ENCODE measurements at regions not wholly inside any gene's neighbourhood (a gene's known extent, or its start where the extent isn't known, plus 50 kb on each side); places are given as distances from the start of the nearest gene placed in this dataset.
"Not testable (repeated sequence)": the region's sequence is repeated elsewhere in the genome, so short reads cannot be mapped to it uniquely, and the experiment has no call there.

DNA sequence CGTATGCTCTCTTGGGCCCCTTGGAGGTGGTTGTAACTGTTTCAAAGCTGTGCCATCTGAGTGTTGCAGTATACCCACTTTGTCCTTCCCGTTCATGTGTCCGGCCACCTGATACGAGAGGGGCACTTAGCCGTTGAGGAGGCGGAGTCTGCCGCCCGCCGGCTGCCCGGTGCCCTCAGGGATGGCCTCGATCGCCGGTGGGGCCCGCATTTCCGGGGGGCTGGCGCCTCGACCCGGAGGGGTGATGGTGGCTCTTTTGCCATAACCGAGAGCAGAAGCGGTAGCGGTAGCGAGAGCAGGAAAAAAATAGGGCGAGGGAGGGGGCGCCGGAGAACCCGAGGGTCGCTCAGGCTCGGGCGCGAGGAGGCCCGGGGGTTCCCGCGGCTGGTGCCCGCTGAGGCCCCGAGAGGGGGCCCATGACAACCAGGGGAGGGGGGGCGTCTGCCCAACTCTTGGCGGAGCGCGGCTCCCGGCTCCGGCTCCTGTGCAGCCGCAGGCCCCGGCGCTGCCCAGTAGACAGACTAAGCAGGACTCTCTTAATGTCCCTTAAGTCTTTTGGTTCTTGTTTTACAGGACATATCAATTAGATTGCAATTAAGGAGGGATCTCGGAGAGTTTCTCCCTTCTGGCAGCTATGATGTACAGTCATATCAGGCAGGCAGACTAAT lies 342.7 kb upstream of the SGCG start:
- no peak for DNase-seq (ENCODE audit: low spot score)

DNA sequence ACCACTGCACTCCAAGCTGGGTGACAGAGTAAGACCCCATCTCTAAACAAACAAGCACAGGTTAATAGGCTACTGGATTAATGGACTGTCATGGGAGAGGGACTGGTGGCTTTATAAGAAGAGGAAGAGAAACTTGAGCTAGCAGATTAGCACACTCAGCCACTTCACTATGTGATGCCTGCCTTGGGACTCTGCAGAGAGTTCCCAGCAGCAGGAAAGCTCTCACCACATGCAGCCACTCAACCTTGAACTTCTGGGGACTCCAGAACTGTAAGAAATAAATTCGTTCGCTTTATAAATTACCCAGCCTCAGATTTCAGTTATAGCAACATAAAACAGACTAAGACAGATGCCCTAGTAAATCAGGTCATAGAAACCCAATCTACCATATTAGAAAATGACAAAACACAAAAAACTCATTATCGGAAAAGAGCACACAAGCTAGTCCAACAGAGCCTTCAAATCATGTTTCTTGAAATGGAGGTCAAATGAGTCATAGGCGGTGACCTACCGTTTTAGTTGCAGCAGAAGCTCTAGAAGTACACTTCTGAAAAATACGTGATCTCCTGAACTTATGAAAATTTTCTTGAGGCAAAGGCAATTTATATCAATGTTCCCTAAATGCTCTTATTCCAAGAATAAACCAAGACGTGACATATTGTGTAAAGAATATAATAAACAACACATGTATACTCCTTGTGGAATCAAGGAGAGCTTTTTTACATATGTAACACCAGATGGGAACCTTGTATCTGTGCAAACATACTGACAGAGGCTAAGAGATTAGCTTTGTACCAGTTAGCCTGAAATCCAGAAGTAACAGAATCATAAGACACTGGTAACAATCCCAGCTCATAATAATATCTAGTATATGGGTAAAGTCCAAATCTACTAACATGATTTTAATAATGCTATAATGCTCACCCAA lies 340.9 kb upstream of the SGCG start:
- DNase-seq (ENCODE audit: low spot score): no peak

DNA sequence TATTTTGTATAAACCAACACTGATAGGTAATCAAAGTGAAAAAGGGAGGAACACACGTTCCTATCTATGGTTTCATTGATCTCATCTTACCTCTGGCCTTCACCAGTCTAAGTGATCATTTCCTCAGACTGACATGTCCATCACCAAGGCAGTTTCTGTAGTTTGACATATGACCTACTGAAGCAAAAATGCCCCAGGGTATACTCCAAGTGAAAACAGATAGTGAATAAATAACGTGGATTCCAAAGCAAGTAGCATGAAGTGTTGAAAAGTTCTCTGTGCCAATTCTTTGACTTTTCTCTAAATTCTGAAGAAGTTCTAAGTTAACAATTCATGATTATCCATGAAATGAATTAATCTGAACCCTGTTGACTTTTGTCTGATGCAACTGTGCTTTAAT lies 334.2 kb upstream of the SGCG start:
- DNase-seq (ENCODE audit: low spot score): no peak

DNA sequence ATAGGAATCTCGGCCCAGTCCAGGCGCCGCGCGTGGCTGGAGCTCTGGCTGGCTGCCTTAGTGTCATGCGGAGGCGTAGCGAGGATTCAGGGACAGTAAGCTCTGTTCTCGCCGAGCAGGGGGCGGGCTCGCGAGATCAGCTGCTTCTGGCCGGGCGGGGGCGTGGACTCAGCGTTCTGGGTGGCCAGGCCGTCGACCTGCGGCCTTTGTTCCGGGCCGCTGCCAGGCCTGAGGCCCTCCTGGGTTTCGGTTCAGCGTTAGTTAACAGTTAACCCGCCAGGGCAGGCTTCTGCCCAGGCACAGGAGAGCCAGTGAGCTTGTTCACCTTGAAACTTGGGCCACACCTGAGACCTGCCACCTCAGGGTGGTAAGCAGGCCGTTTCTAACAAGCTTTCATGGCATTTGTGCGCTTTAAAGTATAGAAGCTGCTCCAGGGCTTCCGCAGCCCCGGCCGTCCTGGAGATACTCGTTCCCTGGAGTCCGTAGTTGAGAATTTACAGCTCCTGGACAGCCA lies 332.2 kb upstream of the SGCG start:
- DNase-seq (ENCODE audit: low spot score): no peak

DNA sequence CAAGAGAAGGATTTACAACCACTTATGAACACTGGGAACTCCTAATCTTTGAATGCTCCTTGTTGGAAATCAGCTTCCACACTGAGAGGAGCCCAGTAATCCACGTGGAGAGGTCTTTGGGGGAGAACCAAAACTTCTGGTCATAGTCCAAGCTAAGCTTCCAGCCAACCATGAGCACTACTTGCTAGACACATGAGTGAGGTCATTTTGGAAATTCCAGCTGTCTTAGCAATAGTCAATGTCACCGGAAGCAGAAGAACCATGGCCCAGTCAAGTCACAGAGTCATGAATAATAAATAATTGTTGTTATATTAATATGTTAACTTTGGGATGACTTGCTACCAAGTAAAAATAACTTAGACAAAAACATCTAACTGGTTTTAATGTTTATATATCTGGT lies 324.9 kb upstream of the SGCG start:
- DNase-seq (ENCODE audit: low spot score): no peak

DNA sequence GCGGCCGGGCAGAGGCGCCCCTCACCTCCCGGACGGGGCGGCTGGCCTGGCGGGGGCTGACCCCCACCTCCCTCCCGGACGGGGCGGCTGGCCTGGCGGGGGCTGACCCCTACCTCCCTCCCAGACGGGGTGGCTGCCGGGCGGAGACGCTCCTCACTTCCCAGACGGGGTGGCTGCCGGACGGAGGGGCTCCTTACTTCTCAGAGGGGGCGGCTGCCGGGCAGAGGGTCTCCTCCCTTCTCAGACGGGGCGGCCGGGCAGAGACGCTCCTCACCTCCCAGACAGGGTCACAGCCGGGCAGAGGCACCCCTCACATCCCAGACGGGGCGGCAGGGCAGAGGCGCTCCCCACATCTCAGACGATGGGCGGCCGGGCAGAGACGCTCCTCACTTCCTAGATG lies 321.8 kb upstream of the SGCG start:
- not testable (repeated sequence) for DNase-seq (ENCODE audit: low spot score)

DNA sequence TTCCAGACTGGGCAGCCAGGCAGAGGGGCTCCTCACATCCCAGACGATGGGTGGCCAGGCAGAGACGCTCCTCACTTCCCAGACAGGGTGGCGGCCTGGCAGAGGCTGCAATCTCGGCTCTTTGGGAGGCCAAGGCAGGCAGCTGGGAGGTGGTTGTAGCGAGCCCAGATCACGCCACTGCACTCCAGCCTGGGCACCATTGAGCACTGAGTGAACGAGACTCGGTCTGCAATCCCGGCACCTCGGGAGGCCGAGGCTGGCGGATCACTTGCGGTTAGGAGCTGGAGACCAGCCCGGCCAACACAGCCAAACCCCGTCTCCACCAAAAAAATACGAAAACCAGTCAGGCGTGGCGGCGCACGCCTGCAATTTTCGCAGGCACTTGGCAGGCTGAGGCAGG lies 321.4 kb upstream of the SGCG start:
- not testable (repeated sequence) for DNase-seq (ENCODE audit: low spot score)

DNA sequence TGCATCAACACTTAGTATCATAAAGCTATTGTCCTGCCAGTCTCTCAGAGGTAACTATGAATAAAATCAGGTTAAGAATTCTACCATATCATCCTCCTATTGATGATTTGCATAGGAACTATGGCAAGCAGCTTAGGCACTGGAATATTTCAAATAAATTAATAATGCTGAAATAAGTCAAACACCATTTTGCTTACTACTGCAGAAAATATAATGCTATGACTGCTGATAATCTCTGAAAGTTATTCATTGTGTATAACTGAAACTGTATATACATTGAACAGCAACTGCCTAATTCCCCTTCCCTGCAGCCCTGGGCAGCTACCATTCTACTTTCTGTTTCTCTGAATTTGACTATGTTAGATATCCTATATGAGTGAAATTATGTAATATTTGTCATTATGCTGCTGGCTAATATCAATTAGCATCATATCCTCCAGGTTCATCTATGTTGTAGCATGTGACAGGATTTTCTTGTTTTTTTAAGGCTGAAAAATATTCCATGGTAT lies 318.8 kb upstream of the SGCG start:
- no peak for DNase-seq (ENCODE audit: low spot score)

DNA sequence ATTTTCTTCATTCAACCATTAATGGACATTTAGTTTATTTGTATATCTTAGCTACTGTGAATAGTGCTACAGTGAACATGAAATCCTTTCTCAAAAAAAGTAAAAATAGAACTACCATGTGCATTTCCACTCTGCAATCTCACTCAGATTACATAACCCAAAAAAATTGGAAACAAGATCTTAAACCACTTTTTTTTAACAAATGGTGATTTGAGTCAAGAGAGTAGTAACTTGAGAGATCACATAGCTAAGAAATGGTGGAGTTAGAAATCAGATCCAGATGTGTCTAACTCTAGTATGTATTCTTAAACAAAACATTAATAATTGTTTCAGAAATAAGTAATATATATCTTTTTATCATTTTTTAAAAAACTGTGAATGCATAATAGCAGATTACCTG lies 318.3 kb upstream of the SGCG start:
- DNase-seq (ENCODE audit: low spot score): no peak

DNA sequence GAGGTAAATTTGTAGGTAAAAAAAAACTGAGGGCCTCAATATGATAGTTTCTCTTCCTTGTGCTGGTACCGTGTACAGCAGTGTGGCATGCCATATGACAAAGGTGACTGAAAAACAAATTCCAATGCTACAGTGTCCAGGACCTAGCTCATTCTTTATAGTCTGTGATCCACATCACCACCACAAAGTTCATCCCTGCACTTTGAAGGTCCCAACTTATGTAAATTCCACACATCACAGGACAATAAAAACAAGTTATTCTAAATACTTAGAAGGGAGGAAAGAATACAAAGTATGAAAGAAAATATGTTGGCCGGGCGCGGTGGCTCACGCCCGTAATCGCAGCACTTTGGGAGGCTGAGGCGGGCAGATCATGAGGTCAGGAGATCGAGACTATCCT lies 314.6 kb upstream of the SGCG start:
- DNase-seq (ENCODE audit: low spot score): no peak

DNA sequence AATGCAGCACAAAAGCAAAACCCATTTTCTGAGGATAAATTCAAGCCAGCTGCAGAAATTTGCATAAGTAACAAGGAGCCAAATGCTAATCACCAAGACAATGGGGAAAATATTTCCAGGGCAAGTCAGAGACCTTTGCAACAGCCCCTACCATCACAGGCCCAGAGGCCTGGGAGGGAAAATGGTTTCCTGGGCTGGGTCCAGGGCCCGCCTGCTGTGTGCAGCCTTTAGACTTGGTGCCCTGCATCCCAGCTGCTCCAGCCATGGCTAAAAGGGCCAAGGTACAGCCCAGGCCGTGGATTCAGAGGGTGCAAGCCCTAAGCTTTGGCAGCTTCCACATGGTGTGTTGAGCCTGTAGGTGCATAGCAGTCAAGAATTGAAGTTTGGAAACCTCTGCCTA lies 309.5 kb upstream of the SGCG start:
- DNase-seq (ENCODE audit: low spot score): no peak

DNA sequence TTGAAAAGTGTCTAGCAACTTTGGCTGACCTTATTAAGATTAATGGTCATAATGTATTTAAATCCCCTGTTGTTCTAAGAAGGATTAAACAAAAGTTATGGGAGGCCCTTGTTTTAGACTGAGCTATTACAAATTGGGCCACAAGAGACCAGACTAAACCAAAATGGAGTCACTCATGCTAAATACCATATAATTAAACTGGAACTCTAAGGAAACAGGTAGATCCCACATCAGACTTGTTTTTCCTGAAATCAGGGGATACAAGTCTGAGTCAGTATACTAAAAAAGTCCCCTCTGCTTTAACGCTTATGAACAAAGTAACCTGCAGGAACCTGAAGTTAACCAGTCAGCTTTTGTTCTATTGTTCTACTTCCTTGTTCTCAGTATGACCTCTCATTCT lies 305.9 kb upstream of the SGCG start:
- DNase-seq (ENCODE audit: low spot score): no peak

DNA sequence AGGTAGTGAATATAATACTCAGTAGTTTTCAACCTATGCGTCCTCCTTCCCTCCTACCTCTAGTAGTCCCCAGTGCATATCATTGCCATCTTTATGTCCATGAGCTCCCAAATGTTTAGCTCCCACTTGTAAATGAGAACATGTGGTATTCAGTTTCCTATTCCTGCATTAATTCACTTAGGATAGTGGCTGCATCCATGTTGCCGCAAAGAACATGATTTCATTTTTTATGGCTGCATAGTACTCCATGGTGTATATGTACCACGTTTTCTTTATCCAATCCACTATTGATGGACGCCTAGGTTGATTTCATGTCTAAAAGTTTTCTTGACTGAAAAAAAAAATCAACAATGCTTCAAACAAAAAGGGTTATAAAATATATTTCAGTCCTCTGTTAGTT lies 303.4 kb upstream of the SGCG start:
- no peak for DNase-seq (ENCODE audit: low spot score)

DNA sequence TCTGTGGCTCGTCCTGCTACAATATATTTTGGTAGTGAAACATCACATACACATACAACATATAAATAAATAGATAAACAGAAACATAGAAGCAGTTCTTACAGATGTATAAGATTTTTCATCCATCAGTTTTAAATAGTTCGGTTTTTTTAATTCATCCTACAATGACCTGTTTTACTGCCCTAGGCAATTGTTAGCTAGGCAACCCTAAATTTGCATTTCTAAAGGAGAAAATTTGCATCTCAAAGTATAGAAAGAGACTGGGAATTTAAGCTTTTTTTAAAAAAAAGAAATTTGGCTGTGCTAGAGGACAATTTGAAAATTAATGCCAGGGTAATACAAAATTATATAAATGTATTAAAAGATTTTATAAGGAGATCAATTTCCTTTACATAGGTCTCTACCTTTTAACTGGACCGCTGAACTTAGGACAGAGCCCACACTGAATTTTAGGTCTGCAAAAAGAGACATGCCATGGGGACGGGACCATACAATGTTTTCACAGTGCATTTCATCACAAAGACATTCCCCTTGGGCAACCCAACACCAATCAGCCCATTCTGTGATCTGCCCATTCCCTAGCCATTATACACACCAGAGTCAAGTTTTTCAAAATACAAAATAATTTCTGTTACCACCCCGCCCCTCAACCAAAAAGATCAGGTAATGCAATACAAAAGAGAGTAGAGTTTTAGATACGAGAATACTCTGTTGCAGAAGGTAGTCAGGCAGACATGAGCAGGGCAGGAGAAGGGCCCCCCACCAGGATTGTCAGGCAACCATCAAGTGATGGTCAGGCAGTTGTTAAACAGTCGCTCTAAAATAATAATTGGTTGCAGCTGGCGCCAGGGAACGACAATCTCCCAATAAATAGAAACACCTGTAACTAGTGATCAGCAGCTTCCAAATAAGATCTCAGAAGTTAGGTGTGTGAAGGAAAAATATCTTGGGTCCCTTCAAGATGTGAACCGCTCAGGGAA lies 299.7 kb upstream of the SGCG start:
- no peak for DNase-seq (ENCODE audit: low spot score)

DNA sequence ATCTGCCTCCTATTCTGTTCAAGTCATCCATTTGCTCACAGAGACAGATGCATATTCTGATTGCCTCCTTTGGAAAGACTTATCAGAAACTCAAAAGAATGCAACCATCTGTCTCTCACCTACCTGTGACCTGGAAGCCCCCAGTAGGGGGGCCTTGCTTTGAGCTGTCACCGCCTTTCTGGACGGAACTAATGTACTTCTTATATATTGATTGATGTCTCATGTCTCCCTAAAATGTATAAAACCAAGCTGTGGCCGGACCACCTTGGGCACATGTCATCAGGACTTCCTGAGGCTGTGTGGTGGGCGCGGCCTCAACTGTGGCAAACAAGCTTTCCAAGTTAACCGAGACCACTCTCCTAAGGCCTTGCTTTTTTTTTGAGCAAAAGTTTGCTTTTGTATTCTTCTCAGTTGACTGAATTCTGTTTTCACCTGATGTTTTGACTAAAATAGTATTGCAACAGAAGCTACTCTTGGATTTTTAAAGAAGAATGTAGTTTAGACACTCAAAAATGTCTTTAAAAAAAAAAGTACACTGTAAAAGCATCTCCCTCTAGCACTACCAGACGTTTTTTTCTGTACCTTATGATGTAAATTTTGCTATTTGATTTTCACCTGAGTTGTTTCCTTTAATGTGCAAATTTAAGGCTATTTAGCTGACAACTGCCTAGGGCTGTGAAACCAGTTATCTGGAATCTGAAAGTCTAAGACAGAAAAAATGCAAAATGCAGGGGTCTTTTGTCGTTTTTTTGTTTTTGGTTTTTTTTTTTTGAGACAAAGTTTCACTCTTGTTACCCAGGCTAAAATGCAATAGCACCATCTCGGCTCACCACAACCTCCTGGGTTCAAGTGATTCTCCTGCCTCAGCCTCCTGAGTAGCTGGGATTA lies 298.8 kb upstream of the SGCG start:
- not testable (repeated sequence) for DNase-seq (ENCODE audit: low spot score)

DNA sequence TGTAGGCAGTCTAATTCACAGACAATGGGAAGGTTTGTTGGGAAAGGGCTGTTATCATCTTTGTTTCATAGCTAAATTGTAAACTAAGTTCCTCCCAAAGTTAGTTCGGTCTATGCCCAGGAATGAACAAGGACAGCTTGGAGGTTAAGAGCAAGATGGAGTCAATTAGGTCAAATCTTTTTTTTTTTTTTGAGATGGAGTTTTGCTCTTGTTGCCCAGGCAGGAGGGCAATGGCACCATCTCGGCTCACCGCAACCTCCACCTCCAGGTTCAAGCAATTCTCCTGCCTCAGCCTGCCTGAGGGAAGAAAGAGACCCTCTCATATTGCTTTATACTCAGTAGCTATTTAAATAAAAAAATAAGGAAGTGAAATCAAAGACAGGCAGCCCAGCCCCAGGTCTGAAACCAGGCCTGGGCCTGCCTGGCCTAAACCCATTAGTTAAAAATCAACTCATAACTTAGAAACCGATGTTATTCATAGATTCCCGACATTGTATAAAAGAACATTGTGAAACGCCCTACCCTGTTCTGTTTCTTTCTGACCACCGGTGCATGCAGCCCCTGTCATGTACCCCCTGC lies 297.4 kb upstream of the SGCG start:
- no peak for DNase-seq (ENCODE audit: low spot score)

DNA sequence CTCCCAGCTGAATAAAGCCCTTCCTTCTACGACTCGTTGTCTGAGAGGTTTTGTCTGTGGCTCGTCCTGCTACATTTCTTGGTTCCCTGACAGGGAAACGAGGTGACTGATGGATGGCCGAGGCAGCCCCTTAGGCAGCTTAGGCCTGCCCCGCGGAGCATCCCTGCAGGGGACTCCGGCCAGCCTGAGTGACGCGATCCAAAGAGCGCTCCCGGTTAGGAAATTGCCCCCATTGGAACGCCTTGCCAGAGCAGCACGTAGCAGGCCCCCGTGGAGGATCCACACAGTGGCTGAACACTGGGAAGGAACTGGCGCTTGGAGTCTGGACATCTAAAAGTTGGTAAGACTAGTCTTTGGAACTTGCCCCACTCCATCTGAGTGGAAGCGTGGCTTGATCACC lies 296.8 kb upstream of the SGCG start:
- DNase-seq (ENCODE audit: low spot score): no peak

DNA sequence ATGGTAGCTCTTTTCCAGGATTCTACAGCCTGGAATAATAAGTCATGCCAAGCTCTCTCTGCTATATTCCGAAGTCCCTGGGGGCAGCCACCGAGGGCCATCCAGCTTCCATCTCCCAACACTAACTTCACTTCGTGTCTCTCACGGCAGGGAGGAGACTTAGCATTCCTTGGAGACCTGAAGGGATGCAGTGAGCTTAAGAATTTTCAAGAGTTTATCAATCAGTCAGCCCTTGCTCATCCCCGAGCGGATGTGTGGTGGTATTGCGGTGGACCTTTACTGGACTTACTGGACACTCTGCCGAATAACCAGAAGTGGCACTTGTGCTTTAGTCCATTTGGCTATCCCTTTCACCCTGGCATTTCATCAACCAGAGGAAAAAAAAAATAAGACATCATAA lies 294.7 kb upstream of the SGCG start:
- not testable (repeated sequence) for DNase-seq (ENCODE audit: low spot score)

DNA sequence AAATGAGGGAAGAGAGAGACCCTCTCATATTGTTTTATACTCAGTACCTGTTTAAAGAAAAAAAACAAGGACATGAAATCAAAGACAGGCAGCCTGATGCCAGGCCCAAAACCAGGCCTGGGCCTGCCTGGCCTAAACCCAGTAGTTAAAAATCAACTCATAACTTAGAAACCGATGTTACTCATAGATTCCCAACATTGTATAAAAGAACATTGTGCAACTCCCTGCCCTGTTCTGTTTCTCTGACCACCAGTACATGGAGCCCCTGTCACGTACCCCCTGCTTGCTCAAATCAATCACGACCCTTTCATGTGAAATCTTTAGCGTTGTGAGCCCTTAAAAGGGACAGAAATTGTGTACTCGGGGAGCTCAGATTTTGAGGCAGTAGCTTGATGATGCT lies 291.4 kb upstream of the SGCG start:
- not testable (repeated sequence) for DNase-seq (ENCODE audit: low spot score)

DNA sequence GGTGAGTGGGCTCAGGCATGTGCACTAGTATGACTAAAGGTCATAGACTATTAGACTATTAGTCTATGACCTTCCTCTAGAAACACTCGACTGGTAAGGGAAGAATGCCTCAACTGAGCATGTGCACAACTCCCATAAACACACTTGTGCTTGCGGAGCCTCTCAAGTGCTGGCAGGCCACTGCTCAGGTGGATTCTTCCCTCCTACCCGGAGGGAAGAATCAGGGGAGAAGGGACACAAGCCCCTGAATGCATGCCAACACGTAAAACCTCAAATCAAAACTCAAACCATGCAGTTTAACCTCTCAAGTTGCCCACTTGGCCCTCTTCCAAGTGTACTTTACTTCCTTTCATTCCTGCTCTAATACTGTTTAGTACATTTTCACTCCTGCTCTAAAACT lies 287.6 kb upstream of the SGCG start:
- DNase-seq (ENCODE audit: low spot score): no peak

DNA sequence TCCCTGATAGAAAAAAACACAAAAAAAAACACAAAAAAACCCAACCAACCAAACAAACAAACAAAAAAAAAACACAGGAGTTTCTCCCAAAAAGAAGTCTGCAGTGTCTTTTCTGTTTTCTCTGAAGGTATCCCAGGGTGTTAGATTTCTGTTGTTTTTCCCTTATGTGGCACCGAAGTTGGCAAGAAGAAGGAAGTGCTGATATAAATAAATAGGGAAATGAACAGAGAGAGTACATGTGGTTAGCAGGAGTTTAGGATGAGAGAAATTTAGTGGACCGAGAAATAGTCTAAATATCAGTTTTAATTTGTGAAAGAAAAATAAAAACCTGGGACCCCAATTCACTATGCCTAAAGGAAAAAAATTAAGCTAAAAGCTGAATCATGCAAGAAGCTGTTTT lies 287.0 kb upstream of the SGCG start:
- DNase-seq (ENCODE audit: low spot score): no peak
